WERI-Rb-1 (cell line): ENCODE measurements at regions not wholly inside any gene's neighbourhood (a gene's known extent, or its start where the extent isn't known, plus 50 kb on each side); places are given as distances from the start of the nearest gene placed in this dataset.
A peak's percentile ranks its signal among the peaks of the same experiment; 100 is the strongest.

Experiments
- DNase-seq: peaks from one replicate; pipeline ENCODE4 v3.0.0-alpha.2; 2020
- H3K27ac ChIP-seq: fragments of 250-450 bp; sonication (Bioruptor Pico); 2 replicates; pipeline ENCODE4 v1.5.1; 2020; ENCODE audit warnings: mild to moderate bottlenecking, moderate library complexity
- H3K27me3 ChIP-seq: fragments of 250-450 bp; sonication (Bioruptor Pico); 2 replicates; pipeline ENCODE4 v1.5.1; 2021; ENCODE audit warnings: mild to moderate bottlenecking, low read depth, moderate library complexity; ENCODE audit not compliant: insufficient read depth, severe bottlenecking
- H3K36me3 ChIP-seq: fragments of 250-450 bp; sonication (Bioruptor Pico); 2 replicates; pipeline ENCODE4 v1.5.1; 2020; ENCODE audit warnings: mild to moderate bottlenecking, moderate library complexity
- H3K4me3 ChIP-seq: 2 replicates; pipeline ENCODE4 v1.5.1; 2011; ENCODE audit warnings: low read depth, mild to moderate bottlenecking, control low read depth, low read length
- H3K9me3 ChIP-seq: fragments of 250-450 bp; sonication (Bioruptor Pico); 2 replicates; pipeline ENCODE4 v1.5.1; 2021; ENCODE audit warnings: mild to moderate bottlenecking, moderate library complexity; ENCODE audit not compliant: severe bottlenecking
- CTCF ChIP-seq: IDR thresholded peaks from 2 replicates; pipeline ENCODE4 v1.5.1; 2011; ENCODE audit warnings: low read depth, mild to moderate bottlenecking, control low read depth, inconsistent platforms, low read length

- H3K9me3 ChIP-seq = no peaks in the 10 kb centered on the region
- H3K36me3 ChIP-seq = no peaks in the 10 kb centered on the region
- no peaks in the 10 kb centered on the region for H3K27me3 ChIP-seq
- no peak for TF ChIP-seq CTCF
- H3K27ac ChIP-seq = no peak overlapping the region
- H3K4me3 ChIP-seq = no peak overlapping the region
- DNase-seq = no peak
Measured at GRCh38 chr20:12055161-12055560, 137.5 kb downstream of the BTBD3 start.

GRCh38 chr20:12056839-12057238, 139.1 kb downstream of the BTBD3 start:
- Histone ChIP-seq H3K9me3 (no peaks in the 10 kb centered on the region), H3K27me3 (no peaks in the 10 kb centered on the region), H3K36me3 (no peaks in the 10 kb centered on the region), H3K4me3 (no peak overlapping the region), H3K27ac (no peak overlapping the region)
- no peak for TF ChIP-seq CTCF
- DNase-seq = peak; percentile 18

- no peaks in the 10 kb centered on the region for H3K36me3 ChIP-seq
- H3K27me3 ChIP-seq = no peaks in the 10 kb centered on the region
- H3K27ac ChIP-seq = no peak overlapping the region
- no peak for DNase-seq
- TF ChIP-seq CTCF = no peak
- no peak overlapping the region for H3K4me3 ChIP-seq
- H3K9me3 ChIP-seq = no peaks in the 10 kb centered on the region
Measured at GRCh38 chr20:12057778-12058177, 140.1 kb downstream of the BTBD3 start.

GRCh38 chr20:12058216-12058615, 140.5 kb downstream of the BTBD3 start:
- TF ChIP-seq CTCF = no peak
- H3K9me3 ChIP-seq = no peaks in the 10 kb centered on the region
- no peak overlapping the region for H3K4me3 ChIP-seq
- no peaks in the 10 kb centered on the region for H3K27me3 ChIP-seq
- no peaks in the 10 kb centered on the region for H3K36me3 ChIP-seq
- no peak overlapping the region for H3K27ac ChIP-seq
- no peak for DNase-seq

GRCh38 chr20:12061466-12061865, 143.8 kb downstream of the BTBD3 start:
- Histone ChIP-seq H3K4me3 (no peak overlapping the region), H3K9me3 (no peaks in the 10 kb centered on the region), H3K27me3 (no peaks in the 10 kb centered on the region), H3K27ac (no peak overlapping the region), H3K36me3 (no peaks in the 10 kb centered on the region)
- TF ChIP-seq CTCF = no peak
- no peak for DNase-seq

- no peaks in the 10 kb centered on the region for H3K9me3 ChIP-seq
- H3K27me3 ChIP-seq = no peaks in the 10 kb centered on the region
- no peak for TF ChIP-seq CTCF
- no peaks in the 10 kb centered on the region for H3K36me3 ChIP-seq
- no peak overlapping the region for H3K4me3 ChIP-seq
- no peak overlapping the region for H3K27ac ChIP-seq
- no peak for DNase-seq
Measured at GRCh38 chr20:12063106-12063684, 145.5 kb downstream of the BTBD3 start.
